PC-9 (cell line): ENCODE measurements at regions not wholly inside any gene's neighbourhood (a gene's known extent, or its start where the extent isn't known, plus 50 kb on each side); places are given as distances from the start of the nearest gene placed in this dataset.

Experiments used
- BruUV-seq: library from RNA; stranded (reverse); fragments of 400-500 nt; replicated peaks from 2 replicates; lab custom pipeline; 2021; lab: Mats Ljungman, UMichigan
- CTCF ChIA-PET: fragments of 300-600 bp; sonication (Branson Sonifier 250); formaldehyde crosslinking; loops from one replicate; lab custom pipeline; 2022; ENCODE audit warnings: antibody characterized with exemption; lab: Charles Lee
- POLR2A ChIA-PET: fragments of 300-600 bp; sonication (Branson Sonifier 250); formaldehyde crosslinking; loops from one replicate; lab custom pipeline; 2022; ENCODE audit warnings: antibody characterized with exemption; ENCODE audit not compliant: unreplicated experiment; lab: Charles Lee
- DNase-seq, 2 experiments: peaks; one replicate each; pipeline versions ENCODE4 v3.0.0 to v3.0.0-alpha.2; 2015 to 2022; ENCODE audit warnings: mixed read lengths in 1 of 2
- H2AFZ ChIP-seq: fragments of 200-600 bp; sonication (generic); 2 replicates; pipeline ENCODE4 v1.8.1; 2017; ENCODE audit warnings: antibody characterized with exemption
- H3F3A ChIP-seq: fragments of 200-600 bp; sonication (generic); 2 replicates; pipeline ENCODE4 v1.8.1; 2017; ENCODE audit warnings: antibody characterized with exemption, mild to moderate bottlenecking, low read depth; ENCODE audit not compliant: insufficient read depth
- H3K27ac ChIP-seq: fragments of 200-600 bp; sonication (generic); 2 replicates; pipeline ENCODE4 v1.6.1; 2016; ENCODE audit warnings: mixed run types
- H3K27me3 ChIP-seq: fragments of 200-600 bp; sonication (generic); 2 replicates; pipeline ENCODE4 v1.6.1; 2016; ENCODE audit warnings: low read depth, mixed run types; ENCODE audit not compliant: insufficient read depth
- H3K36me3 ChIP-seq: fragments of 200-600 bp; sonication (generic); 2 replicates; pipeline ENCODE4 v1.6.1; 2016; ENCODE audit warnings: low read depth, mixed run types
- H3K4me1 ChIP-seq: fragments of 200-600 bp; sonication (generic); replicated peaks from 2 replicates; pipeline ENCODE4 v1.6.1; 2016; ENCODE audit warnings: mixed run types; ENCODE audit not compliant: insufficient read depth
- H3K4me2 ChIP-seq: fragments of 200-600 bp; sonication (generic); 2 replicates; pipeline ENCODE4 v1.6.1; 2017; ENCODE audit warnings: mixed run types
- H3K4me3 ChIP-seq: fragments of 200-600 bp; sonication (generic); 2 replicates; pipeline ENCODE4 v1.6.1; 2016; ENCODE audit warnings: mixed run types
- H3K79me2 ChIP-seq: fragments of 200-600 bp; sonication (generic); 2 replicates; pipeline ENCODE4 v1.6.1; 2017; ENCODE audit warnings: low read depth, mixed run types
- H3K9me2 ChIP-seq: fragments of 200-600 bp; sonication (generic); 2 replicates; pipeline ENCODE4 v1.8.1; 2017; ENCODE audit warnings: mild to moderate bottlenecking; ENCODE audit not compliant: insufficient read depth
- H3K9me3 ChIP-seq: fragments of 200-600 bp; sonication (generic); 2 replicates; pipeline ENCODE4 v1.8.1; 2016; ENCODE audit warnings: low read depth; ENCODE audit not compliant: insufficient read depth
- H4K20me1 ChIP-seq: fragments of 200-600 bp; sonication (generic); 2 replicates; pipeline ENCODE4 v1.8.1; 2017; ENCODE audit not compliant: insufficient read depth
- EZH2 ChIP-seq: fragments of 200-600 bp; sonication (generic); IDR thresholded peaks from 2 replicates; pipeline ENCODE4 v1.8.0; 2017; ENCODE audit warnings: antibody characterized with exemption, low read depth
- intact Hi-C: fragments of 100-400 bp; cut with micrococcal nuclease; formaldehyde crosslinking; loops from one replicate; pipeline ENCODE4 v1.10.0; 2022; ENCODE audit not compliant: unreplicated experiment
- TF ChIP-seq, protein P1 (sequence below): fragments of 200-600 bp; sonication (generic); conservative IDR thresholded peaks from 2 replicates; pipeline ENCODE4 v1.6.1; 2017; ENCODE audit warnings: mixed run types, antibody characterized with exemption, mild to moderate bottlenecking, moderate library complexity

DNA sequence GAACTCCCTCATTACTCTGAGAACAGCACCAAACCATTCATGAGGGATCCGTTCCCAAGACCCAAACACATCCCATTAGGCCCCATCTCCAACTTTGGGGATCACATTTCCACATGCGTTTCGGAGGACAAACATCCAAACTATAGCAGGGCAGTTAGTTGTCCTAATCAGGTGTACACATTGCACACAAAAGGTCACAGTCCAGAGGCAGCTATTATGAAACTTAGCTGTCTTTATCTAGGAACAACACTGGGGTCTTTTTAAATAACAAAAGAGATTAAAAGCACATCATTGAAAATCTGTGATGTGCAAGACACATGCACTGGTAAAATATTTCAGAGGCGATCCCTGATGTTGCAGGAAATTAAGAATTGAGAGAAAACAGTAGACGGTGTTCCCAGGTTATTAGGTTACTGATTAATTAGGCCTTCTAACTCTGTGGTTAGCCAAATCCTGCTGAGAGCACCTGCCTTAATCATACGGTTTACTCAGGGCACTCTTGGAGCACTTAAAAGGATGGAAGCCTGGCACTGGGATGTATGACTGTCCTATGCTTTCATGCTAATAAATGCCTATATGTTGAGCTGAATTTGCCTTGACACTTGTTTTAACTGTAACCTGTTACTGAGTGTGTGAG, 1574.5 kb upstream of the WWC1 start:
- no peaks in the 10 kb centered on the region for H3K27me3 ChIP-seq
- H3K4me1 ChIP-seq, result no peaks in the 10 kb centered on the region
- H3K79me2 ChIP-seq, result no peaks in the 10 kb centered on the region
- intact Hi-C loops, result no loop called here
- no peak for TF ChIP-seq EZH2
- TF ChIP-seq, protein P1, sequence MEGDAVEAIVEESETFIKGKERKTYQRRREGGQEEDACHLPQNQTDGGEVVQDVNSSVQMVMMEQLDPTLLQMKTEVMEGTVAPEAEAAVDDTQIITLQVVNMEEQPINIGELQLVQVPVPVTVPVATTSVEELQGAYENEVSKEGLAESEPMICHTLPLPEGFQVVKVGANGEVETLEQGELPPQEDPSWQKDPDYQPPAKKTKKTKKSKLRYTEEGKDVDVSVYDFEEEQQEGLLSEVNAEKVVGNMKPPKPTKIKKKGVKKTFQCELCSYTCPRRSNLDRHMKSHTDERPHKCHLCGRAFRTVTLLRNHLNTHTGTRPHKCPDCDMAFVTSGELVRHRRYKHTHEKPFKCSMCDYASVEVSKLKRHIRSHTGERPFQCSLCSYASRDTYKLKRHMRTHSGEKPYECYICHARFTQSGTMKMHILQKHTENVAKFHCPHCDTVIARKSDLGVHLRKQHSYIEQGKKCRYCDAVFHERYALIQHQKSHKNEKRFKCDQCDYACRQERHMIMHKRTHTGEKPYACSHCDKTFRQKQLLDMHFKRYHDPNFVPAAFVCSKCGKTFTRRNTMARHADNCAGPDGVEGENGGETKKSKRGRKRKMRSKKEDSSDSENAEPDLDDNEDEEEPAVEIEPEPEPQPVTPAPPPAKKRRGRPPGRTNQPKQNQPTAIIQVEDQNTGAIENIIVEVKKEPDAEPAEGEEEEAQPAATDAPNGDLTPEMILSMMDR, result no peak
- no peak overlapping the region for H3K4me3 ChIP-seq
- no TSS peak for BruUV-seq
- no peak overlapping the region for H3K4me2 ChIP-seq
- H3K36me3 ChIP-seq, result no peaks in the 10 kb centered on the region
- ChIA-PET CTCF (no interaction called here), POLR2A (no interaction called here)
- no peak overlapping the region for H2AFZ ChIP-seq
- H3K9me3 ChIP-seq, result no peaks in the 10 kb centered on the region
- no peak overlapping the region for H3K27ac ChIP-seq
- no peak for DNase-seq
- H3K9me2 ChIP-seq, result no peaks in the 10 kb centered on the region
- no peaks in the 10 kb centered on the region for H3F3A ChIP-seq
- H4K20me1 ChIP-seq, result no peaks in the 10 kb centered on the region

DNA sequence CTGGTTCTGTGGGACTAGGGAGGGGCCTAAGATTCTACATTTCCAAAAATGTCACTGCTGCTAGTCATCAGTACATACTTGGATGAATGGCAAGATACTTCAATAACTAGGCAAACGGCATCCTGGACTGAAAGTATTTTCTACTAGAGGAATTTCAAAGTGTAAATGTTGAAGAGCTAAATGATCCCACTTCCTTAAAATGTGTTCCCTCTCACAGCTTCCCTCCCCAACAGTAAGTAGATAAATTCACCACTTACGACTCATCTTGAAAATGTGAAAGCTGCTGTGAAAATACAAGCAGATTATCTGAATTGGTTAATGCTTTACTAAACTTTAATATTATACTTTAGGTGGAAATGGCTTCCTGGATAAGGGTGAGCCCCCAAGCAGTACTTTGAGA, 1571.5 kb upstream of the WWC1 start:
- Histone ChIP-seq H3K4me1 (no peaks in the 10 kb centered on the region), H3K9me2 (no peaks in the 10 kb centered on the region), H3K27me3 (no peaks in the 10 kb centered on the region), H3K79me2 (no peaks in the 10 kb centered on the region), H3F3A (no peaks in the 10 kb centered on the region), H3K4me3 (no peak overlapping the region), H3K27ac (no peak overlapping the region), H4K20me1 (no peaks in the 10 kb centered on the region), H3K4me2 (no peak overlapping the region), H3K9me3 (no peaks in the 10 kb centered on the region), H3K36me3 (no peaks in the 10 kb centered on the region), H2AFZ (no peak overlapping the region)
- ChIA-PET CTCF (no interaction called here), POLR2A (no interaction called here)
- BruUV-seq, result no TSS peak
- DNase-seq, result no peak
- TF ChIP-seq EZH2, result no peak
- TF ChIP-seq, protein P1, result no peak
- intact Hi-C loops, result no loop called here

DNA sequence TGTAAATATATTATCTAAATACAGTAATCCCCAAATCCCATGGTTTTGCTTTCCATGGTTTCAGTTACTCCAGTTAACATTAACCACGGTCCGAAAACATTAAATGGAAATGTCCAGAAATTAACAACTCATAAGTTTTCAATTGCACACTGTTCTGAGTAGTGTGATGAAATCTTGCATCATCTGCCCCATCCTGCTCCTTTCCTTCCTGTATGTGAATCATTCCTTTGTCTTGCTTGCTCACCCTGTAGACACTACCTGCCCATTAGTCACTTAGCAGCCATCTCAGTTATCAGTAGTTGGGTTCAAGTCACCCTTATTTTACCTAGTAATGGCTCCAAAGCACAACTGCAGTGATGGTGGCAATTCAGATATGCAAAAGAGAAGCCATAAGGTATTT, 1568.5 kb upstream of the WWC1 start:
- no peaks in the 10 kb centered on the region for H4K20me1 ChIP-seq
- BruUV-seq, result no TSS peak
- H3K4me3 ChIP-seq, result no peak overlapping the region
- ChIA-PET POLR2A (no interaction called here), CTCF (no interaction called here)
- no peaks in the 10 kb centered on the region for H3F3A ChIP-seq
- H3K27me3 ChIP-seq, result no peaks in the 10 kb centered on the region
- intact Hi-C loops, result no loop called here
- H2AFZ ChIP-seq, result peak overlapping the region; percentile 62; the same call in 1 of the 2 replicates
- peak overlapping the region; percentile 29; the same call in 1 of the 2 replicates for H3K4me2 ChIP-seq
- no peaks in the 10 kb centered on the region for H3K4me1 ChIP-seq
- no peak overlapping the region for H3K27ac ChIP-seq
- no peaks in the 10 kb centered on the region for H3K9me3 ChIP-seq
- no peak for DNase-seq
- H3K36me3 ChIP-seq, result no peaks in the 10 kb centered on the region
- no peaks in the 10 kb centered on the region for H3K9me2 ChIP-seq
- TF ChIP-seq, protein P1, result no peak
- no peak for TF ChIP-seq EZH2
- no peaks in the 10 kb centered on the region for H3K79me2 ChIP-seq
